ENCODE measurements at regions not wholly inside any gene's neighbourhood (a gene's known extent, or its start where the extent isn't known, plus 50 kb on each side); places are given as distances from the start of the nearest gene placed in this dataset.

GRCh38 chr3:13199006-13199776, 126.0 kb upstream of the IQSEC1 start:
- no peak for DNase-seq (ENCODE audit: low read depth in 1 of 2, low spot score in 1 of 2)
- TF ChIP-seq REST (IDR thresholded peaks at IDR 0.05; ENCODE audit: insufficient replicate concordance, low read depth) = no peak
- no peak for TF ChIP-seq CTCF (IDR thresholded peaks at IDR 0.05; ENCODE audit: insufficient read depth, low read length)
- TF ChIP-seq SPI1 (IDR thresholded peaks at IDR 0.05; ENCODE audit: borderline replicate concordance, low read depth) = no peak
- no peak for TF ChIP-seq GABPA (IDR thresholded peaks at IDR 0.05; ENCODE audit: low read depth)
- TF ChIP-seq POLR2AphosphoS5 (IDR thresholded peaks at IDR 0.05; ENCODE audit: low read depth) = no peak
- Histone ChIP-seq H3K4me3 (replicated peaks; ENCODE audit: insufficient read depth, low read length) (no peak overlapping the region), H3K27ac (replicated peaks) (no peak overlapping the region), H3K27me3 (ENCODE audit: insufficient read depth, poor library complexity, severe bottlenecking) (peaks cover 15% of the 10 kb centered on the region)

GRCh38 chr3:13198264-13198879, 125.1 kb upstream of the IQSEC1 start:
- TF ChIP-seq POLR2AphosphoS5 (IDR thresholded peaks at IDR 0.05; ENCODE audit: low read depth) = no peak
- DNase-seq (ENCODE audit: low read depth in 1 of 2, low spot score in 1 of 2) = no peak

GRCh38 chr3:13197795-13198194, 124.6 kb upstream of the IQSEC1 start:
- TF ChIP-seq SPI1 (IDR thresholded peaks at IDR 0.05; ENCODE audit: borderline replicate concordance, low read depth) (no peak), CTCF (IDR thresholded peaks at IDR 0.05; ENCODE audit: insufficient read depth, low read length) (no peak), GABPA (IDR thresholded peaks at IDR 0.05; ENCODE audit: low read depth) (no peak), REST (IDR thresholded peaks at IDR 0.05; ENCODE audit: insufficient replicate concordance, low read depth) (no peak), POLR2AphosphoS5 (IDR thresholded peaks at IDR 0.05; ENCODE audit: low read depth) (no peak)
- peaks cover 5% of the 10 kb centered on the region for H3K27me3 ChIP-seq (ENCODE audit: insufficient read depth, poor library complexity, severe bottlenecking)
- H3K4me3 ChIP-seq (replicated peaks; ENCODE audit: insufficient read depth, low read length) = no peak overlapping the region
- no peak for DNase-seq (ENCODE audit: low read depth in 1 of 2, low spot score in 1 of 2)
- H3K27ac ChIP-seq (replicated peaks) = no peak overlapping the region

More at GRCh38 chr3:13198264-13198879, 125.1 kb upstream of the IQSEC1 start:
- no peak overlapping the region for H3K4me3 ChIP-seq (replicated peaks; ENCODE audit: insufficient read depth, low read length)
- peaks cover 9% of the 10 kb centered on the region for H3K27me3 ChIP-seq (ENCODE audit: insufficient read depth, poor library complexity, severe bottlenecking)
- H3K27ac ChIP-seq (replicated peaks) = no peak overlapping the region

- TF ChIP-seq CTCF (IDR thresholded peaks at IDR 0.05; ENCODE audit: insufficient read depth, low read length) (no peak), REST (IDR thresholded peaks at IDR 0.05; ENCODE audit: insufficient replicate concordance, low read depth) (no peak), POLR2AphosphoS5 (IDR thresholded peaks at IDR 0.05; ENCODE audit: low read depth) (no peak), GABPA (IDR thresholded peaks at IDR 0.05; ENCODE audit: low read depth) (no peak), SPI1 (IDR thresholded peaks at IDR 0.05; ENCODE audit: borderline replicate concordance, low read depth) (no peak)
- peaks cover 5% of the 10 kb centered on the region for H3K27me3 ChIP-seq (ENCODE audit: insufficient read depth, poor library complexity, severe bottlenecking)
- DNase-seq (ENCODE audit: low read depth in 1 of 2, low spot score in 1 of 2) = no peak
Measured at GRCh38 chr3:13197281-13197680, 124.1 kb upstream of the IQSEC1 start.

More at GRCh38 chr3:13197281-13197680, 124.1 kb upstream of the IQSEC1 start:
- Histone ChIP-seq H3K27ac (replicated peaks) (no peak overlapping the region), H3K4me3 (replicated peaks; ENCODE audit: insufficient read depth, low read length) (no peak overlapping the region)

Data from HL-60 (cell line).